ENCODE measurements at regions not wholly inside any gene's neighbourhood (a gene's known extent, or its start where the extent isn't known, plus 50 kb on each side); places are given as distances from the start of the nearest gene placed in this dataset.
"Not testable (repeated sequence)": the region's sequence is repeated elsewhere in the genome, so short reads cannot be mapped to it uniquely, and the experiment has no call there.

- no peak for DNase-seq
- in situ Hi-C loops (cut with HindIII; ENCODE audit: low pct_ligation_motif_present, low sequenced_read_pairs): no loop called here
- Histone ChIP-seq H3K27me3 (replicated peaks) (no peaks in the 10 kb centered on the region), H3K27ac (no peak overlapping the region), H3K36me3 (replicated peaks) (no peaks in the 10 kb centered on the region), H3K4me3 (ENCODE audit: low read depth, low read length) (no peak overlapping the region)
- TF ChIP-seq, protein P1, sequence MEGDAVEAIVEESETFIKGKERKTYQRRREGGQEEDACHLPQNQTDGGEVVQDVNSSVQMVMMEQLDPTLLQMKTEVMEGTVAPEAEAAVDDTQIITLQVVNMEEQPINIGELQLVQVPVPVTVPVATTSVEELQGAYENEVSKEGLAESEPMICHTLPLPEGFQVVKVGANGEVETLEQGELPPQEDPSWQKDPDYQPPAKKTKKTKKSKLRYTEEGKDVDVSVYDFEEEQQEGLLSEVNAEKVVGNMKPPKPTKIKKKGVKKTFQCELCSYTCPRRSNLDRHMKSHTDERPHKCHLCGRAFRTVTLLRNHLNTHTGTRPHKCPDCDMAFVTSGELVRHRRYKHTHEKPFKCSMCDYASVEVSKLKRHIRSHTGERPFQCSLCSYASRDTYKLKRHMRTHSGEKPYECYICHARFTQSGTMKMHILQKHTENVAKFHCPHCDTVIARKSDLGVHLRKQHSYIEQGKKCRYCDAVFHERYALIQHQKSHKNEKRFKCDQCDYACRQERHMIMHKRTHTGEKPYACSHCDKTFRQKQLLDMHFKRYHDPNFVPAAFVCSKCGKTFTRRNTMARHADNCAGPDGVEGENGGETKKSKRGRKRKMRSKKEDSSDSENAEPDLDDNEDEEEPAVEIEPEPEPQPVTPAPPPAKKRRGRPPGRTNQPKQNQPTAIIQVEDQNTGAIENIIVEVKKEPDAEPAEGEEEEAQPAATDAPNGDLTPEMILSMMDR (IDR thresholded peaks at IDR 0.05; ENCODE audit: low read depth, low read length, missing control alignments): no peak
Observed at GRCh38 chr4:55028196-55028595, 97.2 kb downstream of the KDR start.

DNA sequence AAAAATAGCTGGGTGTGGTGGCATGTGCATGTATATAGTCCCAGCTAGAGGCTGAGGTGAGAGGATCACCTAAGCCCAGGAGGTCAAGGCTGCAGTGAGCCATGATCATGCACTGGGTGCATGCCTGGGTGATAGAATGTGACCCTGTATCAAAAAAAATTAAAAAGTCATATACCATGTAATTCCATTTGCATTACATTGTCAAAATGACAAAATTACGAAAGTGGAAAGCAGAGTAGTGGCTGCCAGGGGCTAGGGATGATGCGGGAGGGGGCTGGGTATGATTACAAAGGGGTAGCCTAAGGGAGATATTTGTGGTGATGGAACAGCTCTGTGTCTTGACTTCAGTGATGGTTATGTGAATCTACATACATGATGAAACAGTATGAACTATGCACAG is 97.8 kb downstream of the KDR start:
- no peak overlapping the region for H3K27ac ChIP-seq
- in situ Hi-C loops (cut with HindIII; ENCODE audit: low pct_ligation_motif_present, low sequenced_read_pairs): no loop called here
- TF ChIP-seq, protein P1 (IDR thresholded peaks at IDR 0.05; ENCODE audit: low read depth, low read length, missing control alignments): no peak
- no peak overlapping the region for H3K4me3 ChIP-seq (ENCODE audit: low read depth, low read length)
- DNase-seq: no peak
- H3K36me3 ChIP-seq (replicated peaks): no peaks in the 10 kb centered on the region
- no peaks in the 10 kb centered on the region for H3K27me3 ChIP-seq (replicated peaks)

GRCh38 chr4:55025456-55025855 is 99.9 kb downstream of the KDR start:
- in situ Hi-C loops (cut with HindIII; ENCODE audit: low pct_ligation_motif_present, low sequenced_read_pairs); H3K27ac ChIP-seq; H3K4me3 ChIP-seq (ENCODE audit: low read depth, low read length); DNase-seq; H3K36me3 ChIP-seq (replicated peaks); H3K27me3 ChIP-seq (replicated peaks): not testable (repeated sequence)

DNA sequence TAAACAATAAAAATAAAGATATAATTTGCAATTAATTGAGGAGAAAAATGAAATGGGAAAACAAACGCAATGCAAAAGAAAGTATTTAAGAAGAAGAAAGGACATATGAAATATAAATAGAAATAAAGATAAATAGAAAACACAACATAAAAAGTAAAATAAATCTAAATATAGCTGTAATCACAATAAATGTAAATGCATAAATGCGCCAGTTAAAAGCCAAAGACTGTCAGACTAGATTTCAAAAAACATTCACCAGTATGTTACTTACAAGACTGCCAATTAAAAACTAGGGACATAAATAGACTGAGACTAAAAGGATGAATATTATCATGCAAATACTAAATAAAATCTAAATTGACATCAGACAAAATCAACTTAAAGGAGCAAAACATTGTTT is 102.4 kb downstream of the KDR start:
- Histone ChIP-seq H3K27ac (no peak overlapping the region), H3K4me3 (ENCODE audit: low read depth, low read length) (no peak overlapping the region), H3K27me3 (replicated peaks) (no peaks in the 10 kb centered on the region), H3K36me3 (replicated peaks) (no peaks in the 10 kb centered on the region)
- TF ChIP-seq, protein P1 (IDR thresholded peaks at IDR 0.05; ENCODE audit: low read depth, low read length, missing control alignments): no peak
- DNase-seq: no peak
- in situ Hi-C loops (cut with HindIII; ENCODE audit: low pct_ligation_motif_present, low sequenced_read_pairs): no loop called here

DNA sequence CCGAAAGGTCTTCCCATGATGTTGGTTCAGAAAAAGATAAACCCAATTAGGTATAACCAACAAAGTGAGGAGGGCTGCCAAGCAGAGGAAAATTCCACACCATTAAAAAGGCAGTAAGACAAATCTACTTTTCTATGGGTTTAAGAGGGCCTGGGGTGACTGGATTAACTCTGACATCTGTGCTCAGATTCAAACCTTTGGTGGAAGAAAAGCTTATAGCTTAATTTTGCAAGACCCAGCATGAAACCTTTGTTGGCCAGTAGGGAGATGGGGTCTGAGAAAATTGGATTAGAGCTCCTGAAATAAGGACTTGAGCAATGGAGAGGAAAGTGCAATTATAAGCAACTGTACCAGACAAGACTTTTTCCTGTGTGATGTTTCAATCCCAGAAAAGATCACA is 104.2 kb downstream of the KDR start:
- in situ Hi-C loops (cut with HindIII; ENCODE audit: low pct_ligation_motif_present, low sequenced_read_pairs): no loop called here
- H3K27me3 ChIP-seq (replicated peaks): no peaks in the 10 kb centered on the region
- no peak overlapping the region for H3K27ac ChIP-seq
- H3K36me3 ChIP-seq (replicated peaks): no peaks in the 10 kb centered on the region
- H3K4me3 ChIP-seq (ENCODE audit: low read depth, low read length): no peak overlapping the region
- DNase-seq: no peak
- TF ChIP-seq, protein P1 (IDR thresholded peaks at IDR 0.05; ENCODE audit: low read depth, low read length, missing control alignments): no peak

DNA sequence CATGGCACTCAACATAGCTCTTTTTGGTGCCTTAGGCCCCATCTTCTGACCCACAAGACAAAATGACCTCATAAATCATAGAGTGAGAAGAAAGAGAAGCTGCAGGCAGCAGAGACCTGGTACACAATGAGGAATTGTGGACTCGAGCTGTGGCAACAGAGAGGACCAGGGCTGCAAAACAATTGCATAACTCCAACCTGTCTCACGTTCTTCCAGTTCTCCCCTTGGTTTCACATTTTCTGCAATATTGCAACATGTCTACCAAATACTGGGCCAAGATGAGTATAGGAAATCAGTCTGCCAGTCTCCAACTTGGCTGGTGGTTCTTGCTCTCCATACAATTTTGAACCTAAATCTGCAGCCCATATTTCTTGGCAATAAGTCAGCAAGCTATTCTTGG is 105.3 kb downstream of the KDR start:
- no peak for DNase-seq
- TF ChIP-seq, protein P1 (IDR thresholded peaks at IDR 0.05; ENCODE audit: low read depth, low read length, missing control alignments): no peak
- Histone ChIP-seq H3K27me3 (replicated peaks) (no peaks in the 10 kb centered on the region), H3K27ac (no peak overlapping the region), H3K4me3 (ENCODE audit: low read depth, low read length) (no peak overlapping the region), H3K36me3 (replicated peaks) (no peaks in the 10 kb centered on the region)
- in situ Hi-C loops (cut with HindIII; ENCODE audit: low pct_ligation_motif_present, low sequenced_read_pairs): no loop called here

Measured in brain microvascular endothelial cell (primary cell).